GM18870 (cell line): ENCODE measurements at regions not wholly inside any gene's neighbourhood (a gene's known extent, or its start where the extent isn't known, plus 50 kb on each side); places are given as distances from the start of the nearest gene placed in this dataset.

ENCODE experiments used
- ATAC-seq: cut with Tn5 transposase; IDR thresholded peaks from one replicate; pipeline ENCODE4 v1.9.1; 2021; ENCODE audit warnings: moderate library complexity; ENCODE audit not compliant: unreplicated experiment

DNA sequence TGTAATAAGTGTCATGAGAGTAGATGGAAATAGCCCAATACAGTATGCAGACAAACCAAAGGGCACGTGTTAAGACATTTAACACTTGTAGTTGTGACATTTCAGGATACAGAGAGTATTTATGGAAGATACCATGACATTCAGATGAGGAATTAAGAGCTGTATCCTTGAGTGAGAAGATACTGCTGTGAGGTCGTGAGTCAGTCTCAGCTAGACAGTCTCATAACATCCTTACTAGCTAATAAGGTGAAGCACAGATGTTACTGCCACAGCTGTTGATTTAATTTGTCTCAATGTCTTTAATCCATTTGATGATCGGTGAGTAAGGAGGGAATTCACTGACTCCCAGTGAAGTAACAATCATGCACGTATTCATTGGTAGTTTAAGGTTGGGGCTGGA, 288.0 kb upstream of the AKR1E2 start:
- no peak for ATAC-seq

GRCh38 chr10:4535521-4535920, 290.5 kb upstream of the AKR1E2 start:
- ATAC-seq, result no peak

DNA sequence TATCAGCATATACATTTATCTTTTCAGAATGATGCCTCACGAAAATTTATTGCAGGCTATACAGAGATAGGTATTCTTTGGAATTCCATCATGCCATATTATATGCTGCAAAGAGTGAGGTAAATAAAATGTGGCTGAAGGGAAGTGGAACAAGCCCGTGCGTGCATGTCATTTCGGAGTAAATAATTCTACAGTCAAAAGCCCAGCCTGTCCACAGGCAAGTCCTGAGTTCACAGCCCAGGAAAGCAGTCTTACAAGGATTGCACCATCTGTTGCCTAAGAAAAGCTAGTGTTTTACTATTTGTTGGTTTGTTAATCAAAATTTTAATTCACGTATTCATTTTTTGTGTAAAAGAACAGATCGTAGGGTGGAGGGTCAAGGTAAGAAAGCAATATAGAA, 292.4 kb upstream of the AKR1E2 start:
- no peak for ATAC-seq

DNA sequence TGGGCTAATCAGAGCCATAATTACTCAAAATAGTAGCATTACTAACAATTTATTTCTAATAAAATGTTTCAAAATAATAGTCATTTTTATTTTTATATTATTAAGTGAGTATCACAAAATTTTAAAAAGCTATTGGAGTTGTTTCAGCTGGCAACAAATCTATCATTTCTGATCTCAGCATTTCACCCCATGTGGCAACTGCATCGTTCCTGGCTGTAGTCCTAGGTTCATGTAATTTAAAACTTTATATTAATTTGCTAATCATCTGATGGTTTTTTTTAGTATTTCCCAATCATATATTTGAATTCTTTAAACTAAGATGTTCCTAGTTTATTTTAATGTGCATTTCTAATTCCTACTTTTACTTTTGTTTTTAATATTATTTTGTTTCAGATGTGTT, 293.0 kb upstream of the AKR1E2 start:
- ATAC-seq, result no peak

GRCh38 chr10:4532467-4532866, 293.5 kb upstream of the AKR1E2 start:
- ATAC-seq, result no peak

- no peak for ATAC-seq
Observed at GRCh38 chr10:4532011-4532410, 294.0 kb upstream of the AKR1E2 start.

DNA sequence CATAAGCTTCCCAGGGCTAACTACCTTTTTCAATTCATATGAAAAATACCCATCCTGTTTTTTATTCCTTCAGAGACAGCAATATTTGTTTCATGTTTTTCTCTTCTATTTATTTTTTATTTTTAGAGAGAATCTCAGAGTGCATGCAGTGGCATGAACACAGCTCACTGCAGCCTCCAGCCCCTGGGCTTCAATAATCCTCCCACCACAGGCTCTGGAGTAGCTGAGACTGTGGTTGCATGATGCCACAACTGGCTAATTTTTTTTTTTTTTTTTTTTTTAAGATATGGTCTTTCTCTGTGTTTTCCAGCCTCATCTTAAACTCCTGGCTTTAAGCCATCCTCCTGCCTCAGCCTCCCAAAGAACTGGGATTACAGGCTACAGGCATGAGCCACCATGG, 296.7 kb upstream of the AKR1E2 start:
- no peak for ATAC-seq

GRCh38 chr10:4527281-4527970, 298.6 kb upstream of the AKR1E2 start:
- ATAC-seq, result no peak

GRCh38 chr10:4526311-4526731, 299.7 kb upstream of the AKR1E2 start:
- ATAC-seq, result no peak

DNA sequence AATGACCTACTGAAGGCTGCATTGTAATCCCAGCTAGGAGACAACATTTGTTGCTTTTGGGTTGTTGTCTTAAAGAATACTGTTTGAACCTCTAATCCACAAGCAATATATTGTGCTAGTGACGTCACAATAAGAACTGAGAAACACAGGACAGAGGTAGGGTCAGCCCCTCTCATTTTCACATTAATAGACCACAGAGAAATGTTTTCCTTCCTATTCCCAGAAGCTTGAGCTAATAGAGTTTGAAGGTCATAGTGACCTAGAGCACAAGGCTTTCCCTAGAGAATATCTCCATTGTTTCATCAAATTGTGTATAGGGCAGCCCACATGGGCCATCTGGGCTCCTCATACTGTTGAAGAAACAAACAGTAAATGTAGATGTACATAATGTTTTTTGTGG, 300.9 kb upstream of the AKR1E2 start:
- no peak for ATAC-seq

DNA sequence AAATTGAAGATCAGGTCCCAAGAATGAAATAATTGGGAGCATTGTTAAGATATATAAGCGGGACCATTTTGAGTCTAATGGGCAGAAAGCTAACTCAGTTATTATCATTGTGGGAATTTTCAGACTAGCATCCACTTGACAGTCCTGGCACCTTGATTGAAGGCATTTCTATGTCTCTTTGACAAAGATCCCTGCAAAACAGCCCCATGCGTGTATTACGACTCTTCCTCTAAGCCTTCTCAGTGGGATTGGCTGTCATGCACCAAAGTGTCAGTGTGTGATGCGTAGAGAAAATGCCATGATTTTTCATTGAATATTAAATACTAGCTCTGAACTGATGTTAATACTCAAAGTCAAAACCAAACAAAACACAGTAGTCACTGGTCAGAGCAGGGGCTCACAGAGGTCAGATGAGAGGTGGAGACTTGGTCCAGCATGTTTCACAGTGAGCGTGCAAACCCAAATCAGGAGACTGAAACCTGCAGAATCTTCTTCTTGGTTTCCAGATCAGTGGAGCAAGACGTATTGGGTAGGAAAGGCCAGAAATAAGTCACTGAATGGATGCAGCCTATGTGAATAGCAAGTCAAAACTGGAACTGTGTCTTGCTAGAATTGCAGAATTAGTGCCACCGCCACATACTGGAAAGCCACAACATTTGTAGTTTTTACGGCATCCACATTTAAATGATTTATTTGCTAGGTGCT, 303.6 kb upstream of the AKR1E2 start:
- peak; percentile 88 for ATAC-seq

- ATAC-seq, result no peak
Observed at GRCh38 chr10:4519658-4520402, 306.2 kb upstream of the AKR1E2 start.

- no peak for ATAC-seq
Observed at GRCh38 chr10:4517746-4518145, 308.3 kb upstream of the AKR1E2 start.

- no peak for ATAC-seq
Observed at GRCh38 chr10:4515721-4516120, 310.3 kb upstream of the AKR1E2 start.

- ATAC-seq, result no peak
Observed at GRCh38 chr10:4514445-4515108, 311.4 kb upstream of the AKR1E2 start.

DNA sequence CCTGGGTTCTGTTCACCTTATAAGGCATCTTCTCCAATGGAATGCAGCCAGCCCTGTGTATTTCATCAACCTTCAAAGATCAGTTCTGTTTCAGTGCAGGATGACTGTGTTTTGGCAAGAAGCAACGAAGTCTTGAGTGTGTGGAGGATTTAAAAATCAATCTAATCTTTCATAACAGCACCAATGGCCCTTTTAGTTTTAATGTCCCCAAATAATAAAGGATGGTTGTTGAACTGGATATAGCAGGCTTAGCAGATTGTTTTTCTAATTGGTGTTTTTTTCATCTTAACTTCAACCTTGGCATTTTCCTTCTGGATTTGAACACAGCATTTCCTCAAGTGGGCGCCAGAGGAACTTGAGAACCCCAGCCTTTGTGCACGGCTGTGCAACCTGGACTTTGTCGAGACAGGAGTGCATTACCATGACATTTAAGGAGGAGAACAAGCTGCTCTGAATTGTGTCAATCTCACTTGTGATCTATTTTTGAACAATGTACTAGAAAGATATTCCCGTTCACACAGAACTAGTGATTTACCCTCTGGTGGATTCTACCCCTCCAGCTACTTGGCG, 313.3 kb upstream of the AKR1E2 start:
- no peak for ATAC-seq

GRCh38 chr10:4512196-4512595, 313.8 kb upstream of the AKR1E2 start:
- no peak for ATAC-seq

- no peak for ATAC-seq
Observed at GRCh38 chr10:4511509-4511908, 314.5 kb upstream of the AKR1E2 start.

DNA sequence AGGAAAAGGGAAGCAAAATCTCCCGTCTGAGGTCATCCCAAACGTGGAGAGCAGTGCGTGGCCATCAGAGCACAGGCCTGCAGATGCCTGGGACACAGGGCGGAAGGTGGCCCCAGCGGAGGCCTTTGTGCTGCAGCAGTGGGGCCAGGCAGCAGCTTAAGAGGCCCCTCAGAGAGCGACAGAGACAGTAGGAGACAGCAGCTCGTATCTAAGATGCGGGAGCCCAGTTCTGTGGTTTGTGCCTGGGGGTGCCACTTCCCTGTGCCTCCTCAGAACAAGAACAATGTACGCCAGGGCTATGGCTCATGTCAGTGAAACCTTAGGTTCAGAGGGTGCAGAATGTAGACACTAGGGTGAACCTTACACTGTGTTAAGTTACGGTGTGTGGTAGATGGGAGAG, 316.6 kb upstream of the AKR1E2 start:
- no peak for ATAC-seq

DNA sequence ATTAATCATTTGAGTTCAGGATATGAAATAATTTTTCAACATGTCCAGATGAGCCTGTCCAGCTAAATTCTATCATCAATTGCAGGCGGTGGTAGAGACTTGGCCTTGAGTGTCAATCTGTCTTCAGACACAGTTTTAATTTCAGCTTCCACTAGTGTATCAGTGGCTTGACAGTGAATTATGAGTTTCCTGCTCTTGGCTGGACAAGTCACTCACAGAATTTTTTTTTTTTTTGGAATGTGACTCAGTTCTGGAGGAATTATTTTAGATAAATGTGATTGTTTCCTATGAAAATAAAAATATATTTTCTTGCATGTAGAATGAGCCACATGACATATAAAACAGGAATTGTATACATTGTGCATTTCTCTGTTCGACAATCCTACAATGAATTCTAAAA, 319.9 kb upstream of the AKR1E2 start:
- ATAC-seq, result no peak

- ATAC-seq, result no peak
Observed at GRCh38 chr10:4504550-4504949, 321.5 kb upstream of the AKR1E2 start.
